A204.1 (cell line): ENCODE measurements at regions not wholly inside any gene's neighbourhood (a gene's known extent, or its start where the extent isn't known, plus 50 kb on each side); places are given as distances from the start of the nearest gene placed in this dataset.
"Not testable (repeated sequence)": the region's sequence is repeated elsewhere in the genome, so short reads cannot be mapped to it uniquely, and the experiment has no call there.

Experiments used
- FAIRE-seq: peaks from 2 replicates; lab custom pipeline; 2012; peaks lifted over from hg19 to GRCh38; lab: Jason Lieb, UNC

DNA sequence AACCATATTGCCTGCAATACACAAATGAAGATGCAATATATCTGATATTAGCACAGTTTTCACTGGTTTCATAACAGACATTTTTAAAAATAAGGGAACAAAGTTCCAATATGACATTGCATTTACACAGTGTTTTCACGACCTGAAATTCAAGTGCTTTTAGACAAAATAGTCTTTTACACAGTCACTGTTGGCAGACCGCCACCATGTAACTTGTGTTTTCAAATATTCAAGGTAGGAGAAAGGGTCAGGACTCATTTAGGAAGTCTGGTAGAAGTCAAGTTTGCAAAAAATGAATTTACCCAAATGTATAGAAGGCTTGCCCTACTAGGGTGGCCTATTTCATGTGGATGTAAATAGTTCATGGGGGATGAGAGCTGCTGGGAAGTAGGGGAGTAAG lies 98.1 kb upstream of the TAS2R1 start:
- no peak for FAIRE-seq

DNA sequence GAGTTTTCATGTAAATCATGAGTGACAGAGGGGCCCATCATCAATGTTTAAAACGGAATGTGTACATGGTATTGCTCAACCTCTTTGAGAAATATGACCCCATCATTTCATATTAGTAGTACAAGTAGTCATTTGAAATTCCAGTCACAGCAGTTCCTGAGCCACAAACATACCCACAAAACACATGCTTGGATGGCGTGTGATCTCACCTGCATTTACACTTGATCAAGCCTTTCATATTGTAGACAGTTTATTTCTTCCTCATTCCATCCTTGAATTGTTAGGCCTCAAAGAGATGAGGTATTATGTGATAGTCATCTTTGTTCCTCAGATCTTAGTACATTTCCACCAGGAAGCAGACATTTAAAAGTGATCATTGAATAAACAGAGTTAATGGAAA lies 96.8 kb upstream of the TAS2R1 start:
- FAIRE-seq = no peak

- not testable (repeated sequence) for FAIRE-seq
These were observed 95.1 kb upstream of the TAS2R1 start for GRCh38 chr5:9725265-9725664.

- FAIRE-seq = no peak
These were observed 94.6 kb upstream of the TAS2R1 start for GRCh38 chr5:9724707-9725106.

DNA sequence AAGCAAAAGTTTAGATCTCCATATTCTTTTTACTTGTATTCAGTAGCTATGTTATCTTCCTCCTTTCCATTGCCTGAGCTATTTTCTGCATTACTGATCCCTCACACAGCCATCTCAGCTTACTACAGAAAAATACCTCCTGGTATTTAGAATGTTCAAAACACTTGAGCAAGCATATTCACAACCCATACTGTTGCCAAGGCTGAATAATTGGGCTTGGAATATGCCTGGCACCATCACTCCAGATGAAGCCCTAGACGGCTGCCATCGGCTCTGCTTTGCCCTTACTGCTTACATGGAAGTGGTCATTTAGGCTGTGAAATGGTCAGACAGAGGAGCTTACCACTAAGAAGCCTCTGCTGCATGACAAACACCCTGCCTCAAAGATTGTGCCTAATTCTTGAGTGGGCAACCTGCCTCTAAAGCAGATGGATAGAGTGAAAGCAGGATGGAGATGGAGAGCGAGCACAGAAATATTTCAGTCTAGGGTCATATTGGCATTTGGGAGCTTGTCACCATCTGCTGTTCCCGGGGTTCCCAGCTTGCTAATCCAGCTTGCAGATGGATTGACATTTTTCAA lies 92.5 kb upstream of the TAS2R1 start:
- no peak for FAIRE-seq

DNA sequence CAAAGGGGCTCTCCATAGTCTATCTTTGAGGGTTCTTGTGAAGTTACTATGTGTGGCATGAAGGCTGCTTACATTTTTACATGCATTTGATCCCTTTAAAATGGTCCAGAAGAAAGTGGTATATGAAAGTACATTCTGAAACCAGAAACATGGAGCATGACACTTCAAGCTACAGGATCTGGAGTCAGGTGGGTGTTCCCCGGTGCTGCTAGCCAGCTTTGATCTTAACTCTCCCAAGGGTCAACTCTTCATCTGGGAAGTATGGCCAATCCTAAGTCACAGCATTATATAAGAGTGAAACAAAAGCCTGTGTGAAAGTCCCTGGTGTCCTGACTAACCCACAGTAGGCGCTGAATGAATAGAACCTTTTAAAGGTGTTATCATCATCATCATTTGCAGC lies 91.0 kb upstream of the TAS2R1 start:
- no peak for FAIRE-seq

DNA sequence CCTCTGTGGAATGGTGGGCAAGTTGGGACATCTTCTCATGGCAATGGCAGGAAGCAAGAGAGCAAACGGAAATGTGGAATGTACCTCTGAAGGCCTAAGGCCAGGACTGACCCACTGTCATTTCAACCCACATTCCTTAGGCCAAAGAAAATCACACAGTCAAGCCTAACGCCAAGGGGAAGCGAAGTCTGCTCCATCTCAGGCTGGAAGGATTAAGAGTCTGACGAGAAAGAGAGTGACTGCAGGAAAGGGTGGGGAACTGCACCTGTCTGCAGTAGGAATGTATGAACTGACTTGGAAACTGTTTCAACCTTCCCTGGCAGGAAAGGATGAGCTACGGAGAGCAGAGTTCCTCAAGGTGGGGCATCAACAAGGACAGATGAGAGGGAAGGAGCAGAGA lies 90.2 kb upstream of the TAS2R1 start:
- FAIRE-seq = no peak

DNA sequence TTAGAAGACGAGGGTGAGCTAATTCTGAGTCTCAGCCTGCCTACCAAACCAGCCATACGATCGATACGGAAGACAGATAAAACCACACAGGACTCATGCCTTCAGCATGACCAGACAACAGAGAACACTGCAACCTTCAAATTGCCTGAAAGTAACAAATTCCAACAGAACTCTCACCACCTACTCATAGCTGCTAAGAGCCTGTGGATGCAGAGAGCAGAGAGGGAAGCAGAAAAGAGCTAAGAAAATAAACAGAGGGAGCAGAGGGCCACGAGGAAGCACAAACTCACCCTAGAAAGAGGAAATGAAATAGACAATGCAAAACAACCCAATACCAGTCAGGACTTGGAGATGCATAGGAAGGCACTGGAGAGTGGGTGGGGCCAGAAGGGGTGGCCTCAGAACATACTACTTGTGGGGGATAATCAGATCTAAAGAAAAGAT lies 86.7 kb upstream of the TAS2R1 start:
- FAIRE-seq = no peak

GRCh38 chr5:9715891-9716335 lies 85.8 kb upstream of the TAS2R1 start:
- FAIRE-seq = no peak

- no peak for FAIRE-seq
These were observed 83.9 kb upstream of the TAS2R1 start for GRCh38 chr5:9713959-9714586.

GRCh38 chr5:9713356-9713755 lies 83.2 kb upstream of the TAS2R1 start:
- FAIRE-seq = no peak

DNA sequence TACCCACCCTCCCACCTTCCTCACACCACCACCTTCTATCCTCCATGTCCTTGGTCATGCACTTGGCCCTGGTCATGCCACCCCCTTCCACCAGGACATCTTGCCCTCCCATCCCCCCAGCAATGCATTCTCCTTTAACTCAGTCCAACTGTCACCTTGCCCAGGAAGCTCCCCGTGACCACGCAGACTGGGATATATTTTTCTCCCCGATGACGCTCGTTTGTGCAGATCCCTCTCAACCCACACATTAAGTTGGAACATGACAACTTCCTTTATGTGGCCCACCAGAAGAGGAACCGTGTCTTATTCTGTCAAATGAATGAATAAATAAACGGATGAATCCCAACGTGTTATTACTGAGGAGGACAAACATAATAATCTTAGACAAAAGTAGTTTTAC lies 82.8 kb upstream of the TAS2R1 start:
- no peak for FAIRE-seq

GRCh38 chr5:9712506-9712905 lies 82.4 kb upstream of the TAS2R1 start:
- no peak for FAIRE-seq

DNA sequence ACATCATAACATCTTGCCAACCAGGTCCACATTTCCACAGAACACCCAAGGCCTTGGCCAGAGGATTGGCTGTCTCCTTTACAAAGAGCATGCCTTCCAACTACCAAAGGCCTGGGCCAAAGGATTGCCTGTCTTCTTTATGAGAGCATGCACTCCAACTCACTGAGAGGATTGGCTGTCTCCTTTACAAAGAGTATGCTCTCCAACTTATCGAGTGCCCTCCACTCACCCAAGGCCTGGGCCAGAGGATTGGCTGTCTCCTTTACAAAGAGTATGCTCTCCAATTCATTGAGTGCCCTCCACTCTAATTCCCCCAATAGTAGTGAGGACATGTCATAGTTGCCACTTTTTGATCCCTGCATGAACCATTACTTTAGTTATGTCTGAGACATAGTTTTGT lies 79.9 kb upstream of the TAS2R1 start:
- FAIRE-seq = no peak

GRCh38 chr5:9707732-9708462 lies 77.7 kb upstream of the TAS2R1 start:
- FAIRE-seq = no peak

DNA sequence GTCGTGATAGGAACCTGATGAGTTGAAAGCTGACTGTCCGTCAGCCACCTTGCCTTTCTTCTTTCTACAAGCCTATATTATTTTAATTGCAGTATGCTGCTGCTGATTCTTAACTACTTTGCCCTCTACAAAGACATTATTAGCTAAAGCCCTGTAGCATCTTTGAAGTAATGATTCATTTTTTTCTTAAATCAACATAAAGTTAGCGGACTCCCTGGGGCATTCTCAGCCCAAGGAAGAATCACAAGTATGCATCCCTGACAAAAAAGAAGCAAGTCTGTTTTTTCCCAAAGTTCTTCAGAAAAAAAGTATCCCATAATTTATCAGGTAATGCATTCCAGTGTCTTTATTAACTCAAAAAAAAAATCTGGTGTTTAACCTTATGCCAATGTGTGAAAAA lies 69.5 kb upstream of the TAS2R1 start:
- no peak for FAIRE-seq

DNA sequence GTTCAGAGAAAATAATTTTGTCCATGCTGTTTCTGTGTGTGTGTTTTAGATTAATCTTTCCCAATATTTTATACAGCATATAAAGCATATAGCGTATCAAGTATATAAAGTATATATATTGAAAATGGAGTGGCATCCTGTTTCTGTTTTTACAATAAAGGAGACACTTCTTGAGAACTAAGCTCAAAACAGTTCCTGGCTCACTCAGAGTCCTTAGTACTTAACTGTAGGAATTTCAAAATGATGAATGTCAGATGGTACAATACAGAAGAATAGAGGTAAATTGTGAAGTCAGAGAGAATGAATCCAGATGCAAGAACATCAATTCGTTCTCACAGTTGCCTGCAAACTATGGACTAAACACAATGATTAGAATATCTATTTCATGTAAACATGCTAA lies 68.7 kb upstream of the TAS2R1 start:
- no peak for FAIRE-seq

GRCh38 chr5:9698125-9698826 lies 68.1 kb upstream of the TAS2R1 start:
- no peak for FAIRE-seq

GRCh38 chr5:9692576-9692975 lies 62.4 kb upstream of the TAS2R1 start:
- no peak for FAIRE-seq

DNA sequence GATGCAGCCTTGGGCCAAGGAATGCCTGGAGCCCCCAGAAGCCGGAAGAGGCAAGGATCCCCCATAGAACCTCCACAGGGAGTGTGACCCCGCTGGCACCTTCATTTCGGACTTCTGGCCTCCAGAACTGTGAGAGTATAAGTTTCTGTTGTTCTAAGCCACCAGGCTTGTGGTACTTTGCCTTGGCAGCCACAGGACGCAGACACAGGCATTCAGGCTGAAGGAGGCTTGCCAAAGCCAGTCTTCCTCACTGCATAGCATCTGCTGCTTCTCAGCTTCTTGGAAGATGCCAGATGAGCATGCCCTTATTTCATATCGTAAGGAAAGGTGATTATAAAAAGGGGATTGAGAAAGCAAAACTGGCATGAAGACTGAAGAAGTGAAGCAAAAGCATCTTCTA lies 61.1 kb upstream of the TAS2R1 start:
- no peak for FAIRE-seq

- no peak for FAIRE-seq
These were observed 60.6 kb upstream of the TAS2R1 start for GRCh38 chr5:9690751-9691150.

- FAIRE-seq = no peak
These were observed 56.1 kb upstream of the TAS2R1 start for GRCh38 chr5:9686216-9686615.

DNA sequence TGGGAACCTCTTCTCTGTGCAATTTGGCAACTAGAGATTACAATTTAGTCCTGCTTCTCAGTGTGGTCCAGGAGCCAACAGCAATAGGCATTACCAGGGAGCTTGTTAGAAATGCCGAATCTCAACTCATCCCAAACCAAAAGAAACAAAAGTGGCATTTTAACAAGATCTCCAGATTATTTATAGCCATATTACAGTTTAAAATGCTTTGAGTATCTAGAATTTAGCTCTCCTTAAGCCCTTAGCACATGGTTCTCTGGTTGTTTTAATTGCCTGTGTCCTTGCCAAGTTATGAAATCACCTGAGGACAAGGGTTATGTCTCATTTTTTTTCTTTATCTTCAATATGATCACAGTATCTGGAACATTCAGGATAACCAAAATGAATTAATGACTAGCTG lies 51.6 kb upstream of the TAS2R1 start:
- FAIRE-seq = no peak
